Neural cell (in vitro differentiated cells): ENCODE measurements at regions not wholly inside any gene's neighbourhood (a gene's known extent, or its start where the extent isn't known, plus 50 kb on each side); places are given as distances from the start of the nearest gene placed in this dataset.

Experiments
- H2AFZ ChIP-seq: fragments of 200-600, 300-800 bp; sonication (generic), shearing (Covaris generic); 2 replicates; pipeline ENCODE4 v1.6.0; 2014; ENCODE audit warnings: low read depth, mild to moderate bottlenecking, antibody characterized with exemption, low read length, moderate library complexity
- H3F3A ChIP-seq: fragments of 200-600 bp; shearing (Covaris generic); 2 replicates; pipeline ENCODE4 v1.6.1; 2016; ENCODE audit warnings: mild to moderate bottlenecking, moderate library complexity, mixed read lengths, antibody characterized with exemption, low read length; ENCODE audit not compliant: insufficient read depth, poor library complexity, severe bottlenecking
- H3K27ac ChIP-seq: fragments of 200-600, 300-800 bp; sonication (generic), shearing (Covaris generic); 2 replicates; pipeline ENCODE4 v1.5.1; 2014; ENCODE audit warnings: mild to moderate bottlenecking, low read length, moderate library complexity
- H3K27me3 ChIP-seq: fragments of 300-800, 200-600 bp; sonication (generic), shearing (Covaris generic); 2 replicates; pipeline ENCODE4 v1.6.0; 2014; ENCODE audit warnings: mild to moderate bottlenecking, low read depth, low read length, moderate library complexity; ENCODE audit not compliant: insufficient read depth
- H3K36me3 ChIP-seq: fragments of 300-800, 200-600 bp; sonication (generic), shearing (Covaris generic); 2 replicates; pipeline ENCODE4 v1.5.1; 2014; ENCODE audit warnings: mild to moderate bottlenecking, antibody characterized with exemption, low read length, moderate library complexity; ENCODE audit not compliant: insufficient read depth
- H3K4me2 ChIP-seq: fragments of 300-800, 200-600 bp; sonication (generic), shearing (Covaris generic); 2 replicates; pipeline ENCODE4 v1.6.0; 2014; ENCODE audit warnings: mild to moderate bottlenecking, low read length
- H3K4me3 ChIP-seq: fragments of 300-800, 200-600 bp; sonication (generic), shearing (Covaris generic); 2 replicates; pipeline ENCODE4 v1.5.1; 2014; ENCODE audit warnings: mild to moderate bottlenecking, low read length, moderate library complexity
- H3K79me2 ChIP-seq: fragments of 200-600 bp; shearing (Covaris generic); replicated peaks from 2 replicates; pipeline ENCODE4 v1.6.0; 2014; ENCODE audit warnings: mild to moderate bottlenecking, low read length, moderate library complexity; ENCODE audit not compliant: insufficient read depth
- H3K9ac ChIP-seq: fragments of 300-800, 200-600 bp; sonication (generic), shearing (Covaris generic); 2 replicates; pipeline ENCODE4 v1.6.1; 2016; ENCODE audit warnings: mild to moderate bottlenecking, low read length, mixed read lengths
- H3K9me2 ChIP-seq: fragments of 200-600 bp; shearing (Covaris generic); 2 replicates; pipeline ENCODE4 v1.6.1; 2016; ENCODE audit warnings: mild to moderate bottlenecking, low read length, mixed read lengths; ENCODE audit not compliant: insufficient read depth
- H3K9me3 ChIP-seq: fragments of 200-600, 300-800 bp; sonication (generic), shearing (Covaris generic); 2 replicates; pipeline ENCODE4 v1.6.1; 2016; ENCODE audit warnings: mild to moderate bottlenecking, mixed run types, low read length, moderate library complexity, mixed read lengths
- H4K20me1 ChIP-seq: fragments of 200-600 bp; shearing (Covaris generic); 2 replicates; pipeline ENCODE4 v1.6.1; 2016; ENCODE audit warnings: mild to moderate bottlenecking, mixed run types; ENCODE audit not compliant: insufficient read depth
- CTCF ChIP-seq: fragments of 450-650 bp; IDR thresholded peaks from 2 replicates; pipeline ENCODE4 v1.5.1; 2014; ENCODE audit warnings: antibody characterized with exemption, mild to moderate bottlenecking, moderate library complexity; ENCODE audit not compliant: poor library complexity, severe bottlenecking
- EP300 ChIP-seq: fragments of 450-650 bp; conservative IDR thresholded peaks from 2 replicates; pipeline ENCODE4 v1.6.1; 2014; ENCODE audit warnings: antibody characterized with exemption, mild to moderate bottlenecking, moderate library complexity; ENCODE audit not compliant: poor library complexity, severe bottlenecking
- EZH2 ChIP-seq: fragments of 200-600, 300-800 bp; shearing (Covaris generic), sonication (generic); IDR thresholded peaks from 2 replicates; pipeline ENCODE4 v1.6.1; 2014; ENCODE audit warnings: antibody characterized with exemption, low read length, borderline replicate concordance, mild to moderate bottlenecking; ENCODE audit not compliant: insufficient read depth, poor library complexity, severe bottlenecking
- MXI1 ChIP-seq: fragments of 450-650 bp; conservative IDR thresholded peaks from 2 replicates; pipeline ENCODE4 v1.6.1; 2014; ENCODE audit warnings: antibody characterized with exemption, mild to moderate bottlenecking; ENCODE audit not compliant: poor library complexity, severe bottlenecking
- POLR2AphosphoS5 ChIP-seq: IDR thresholded peaks from 2 replicates; pipeline ENCODE4 v1.6.1; 2012
- RAD21 ChIP-seq: fragments of 450-650 bp; conservative IDR thresholded peaks from 2 replicates; pipeline ENCODE4 v1.6.1; 2014; ENCODE audit warnings: antibody characterized with exemption, mild to moderate bottlenecking, moderate library complexity
- SMC3 ChIP-seq: fragments of 450-650 bp; conservative IDR thresholded peaks from 2 replicates; pipeline ENCODE4 v1.6.1; 2014; ENCODE audit warnings: antibody characterized with exemption, mild to moderate bottlenecking, moderate library complexity; ENCODE audit not compliant: poor library complexity
- TAF1 ChIP-seq: IDR thresholded peaks from 2 replicates; pipeline ENCODE4 v1.6.1; 2012; ENCODE audit warnings: low read depth
- TF ChIP-seq, protein P1 (sequence below): IDR thresholded peaks from 2 replicates; pipeline ENCODE4 v1.6.1; 2012; ENCODE audit warnings: borderline replicate concordance

DNA sequence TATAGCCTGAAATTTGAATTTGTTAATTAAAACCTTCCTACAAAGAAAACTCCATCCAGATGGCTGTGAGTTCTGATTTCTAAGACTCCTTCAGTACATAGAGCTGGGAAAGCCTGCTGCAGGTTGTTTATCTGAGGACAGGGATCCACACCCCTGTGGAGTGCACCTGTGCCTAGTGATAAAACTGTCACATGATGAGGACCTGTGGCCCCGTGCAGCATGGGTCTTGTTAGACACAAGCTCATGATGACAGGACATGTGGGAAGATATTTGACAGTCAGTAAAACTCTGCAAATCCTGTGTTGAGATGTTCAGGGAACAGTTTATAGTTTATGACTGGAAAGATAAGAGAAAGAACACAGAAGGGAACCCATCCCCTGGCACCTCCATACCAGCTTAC lies 133.2 kb upstream of the TMEM18 start:
- Histone ChIP-seq H3K36me3 (no peaks in the 10 kb centered on the region), H3F3A (no peaks in the 10 kb centered on the region), H3K9me3 (no peaks in the 10 kb centered on the region), H3K4me3 (no peak overlapping the region), H4K20me1 (no peaks in the 10 kb centered on the region), H3K79me2 (no peaks in the 10 kb centered on the region), H3K27me3 (no peaks in the 10 kb centered on the region), H3K27ac (no peak overlapping the region), H3K9me2 (no peaks in the 10 kb centered on the region), H3K9ac (no peak overlapping the region), H3K4me2 (no peak overlapping the region), H2AFZ (no peak overlapping the region)
- TF ChIP-seq TAF1, result no peak
- no peak for TF ChIP-seq EP300
- TF ChIP-seq MXI1, result no peak
- TF ChIP-seq CTCF, result no peak
- no peak for TF ChIP-seq POLR2AphosphoS5
- no peak for TF ChIP-seq EZH2
- TF ChIP-seq SMC3, result no peak
- TF ChIP-seq, protein P1, sequence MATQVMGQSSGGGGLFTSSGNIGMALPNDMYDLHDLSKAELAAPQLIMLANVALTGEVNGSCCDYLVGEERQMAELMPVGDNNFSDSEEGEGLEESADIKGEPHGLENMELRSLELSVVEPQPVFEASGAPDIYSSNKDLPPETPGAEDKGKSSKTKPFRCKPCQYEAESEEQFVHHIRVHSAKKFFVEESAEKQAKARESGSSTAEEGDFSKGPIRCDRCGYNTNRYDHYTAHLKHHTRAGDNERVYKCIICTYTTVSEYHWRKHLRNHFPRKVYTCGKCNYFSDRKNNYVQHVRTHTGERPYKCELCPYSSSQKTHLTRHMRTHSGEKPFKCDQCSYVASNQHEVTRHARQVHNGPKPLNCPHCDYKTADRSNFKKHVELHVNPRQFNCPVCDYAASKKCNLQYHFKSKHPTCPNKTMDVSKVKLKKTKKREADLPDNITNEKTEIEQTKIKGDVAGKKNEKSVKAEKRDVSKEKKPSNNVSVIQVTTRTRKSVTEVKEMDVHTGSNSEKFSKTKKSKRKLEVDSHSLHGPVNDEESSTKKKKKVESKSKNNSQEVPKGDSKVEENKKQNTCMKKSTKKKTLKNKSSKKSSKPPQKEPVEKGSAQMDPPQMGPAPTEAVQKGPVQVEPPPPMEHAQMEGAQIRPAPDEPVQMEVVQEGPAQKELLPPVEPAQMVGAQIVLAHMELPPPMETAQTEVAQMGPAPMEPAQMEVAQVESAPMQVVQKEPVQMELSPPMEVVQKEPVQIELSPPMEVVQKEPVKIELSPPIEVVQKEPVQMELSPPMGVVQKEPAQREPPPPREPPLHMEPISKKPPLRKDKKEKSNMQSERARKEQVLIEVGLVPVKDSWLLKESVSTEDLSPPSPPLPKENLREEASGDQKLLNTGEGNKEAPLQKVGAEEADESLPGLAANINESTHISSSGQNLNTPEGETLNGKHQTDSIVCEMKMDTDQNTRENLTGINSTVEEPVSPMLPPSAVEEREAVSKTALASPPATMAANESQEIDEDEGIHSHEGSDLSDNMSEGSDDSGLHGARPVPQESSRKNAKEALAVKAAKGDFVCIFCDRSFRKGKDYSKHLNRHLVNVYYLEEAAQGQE, result no peak
- no peak for TF ChIP-seq RAD21

DNA sequence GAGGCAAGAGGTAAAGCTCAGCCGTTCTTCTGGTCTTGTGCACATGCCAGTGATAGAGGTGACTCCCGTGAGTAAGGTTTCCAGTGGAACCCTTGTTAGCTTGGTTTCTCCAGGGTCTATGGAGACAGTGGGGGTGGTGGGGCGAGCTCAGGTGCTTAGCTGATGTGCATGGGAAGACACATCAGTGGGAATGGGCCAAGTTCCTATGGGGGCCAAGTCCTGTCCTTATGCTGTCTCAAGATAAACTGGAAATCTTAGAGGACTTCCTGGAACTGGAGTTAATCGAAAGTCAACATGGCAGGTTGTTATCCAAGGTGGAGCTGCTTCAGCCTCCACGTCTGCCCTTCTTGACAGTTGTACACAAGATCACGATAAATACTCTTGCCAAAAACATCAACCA lies 130.1 kb upstream of the TMEM18 start:
- H3K9me2 ChIP-seq, result no peaks in the 10 kb centered on the region
- no peaks in the 10 kb centered on the region for H3K9me3 ChIP-seq
- TF ChIP-seq EP300, result no peak
- no peak for TF ChIP-seq MXI1
- TF ChIP-seq SMC3, result no peak
- no peak for TF ChIP-seq POLR2AphosphoS5
- no peak for TF ChIP-seq EZH2
- TF ChIP-seq TAF1, result no peak
- TF ChIP-seq, protein P1, result no peak
- TF ChIP-seq RAD21, result no peak
- no peak for TF ChIP-seq CTCF

More for the DNA sequence above, 130.1 kb upstream of the TMEM18 start:
- no peak overlapping the region for H2AFZ ChIP-seq
- no peak overlapping the region for H3K4me3 ChIP-seq
- H3K27ac ChIP-seq, result no peak overlapping the region
- H4K20me1 ChIP-seq, result no peaks in the 10 kb centered on the region
- H3K9ac ChIP-seq, result no peak overlapping the region
- no peaks in the 10 kb centered on the region for H3K36me3 ChIP-seq
- no peak overlapping the region for H3K4me2 ChIP-seq
- no peaks in the 10 kb centered on the region for H3K79me2 ChIP-seq
- no peaks in the 10 kb centered on the region for H3K27me3 ChIP-seq
- H3F3A ChIP-seq, result no peaks in the 10 kb centered on the region
